SK-N-SH treated with all-trans-retinoic acid at 6 μM for 48 hours (cell line): ENCODE measurements at regions not wholly inside any gene's neighbourhood (a gene's known extent, or its start where the extent isn't known, plus 50 kb on each side); places are given as distances from the start of the nearest gene placed in this dataset.

ENCODE experiments used
- ATAC-seq: fragments of 200-7000 bp; cut with Tn5 transposase; 3 replicates; pipeline ENCODE4 v1.9.1; 2020; ENCODE audit warnings: mild to moderate bottlenecking, moderate library complexity
- ARNTL ChIP-seq: fragments of 450-650 bp; formaldehyde crosslinking; IDR thresholded peaks from 2 replicates; pipeline ENCODE4 v1.5.0; 2020; ENCODE audit warnings: low read depth, mild to moderate bottlenecking, moderate library complexity, borderline replicate concordance
- BACH2 ChIP-seq: fragments of 250-450 bp; sonication (Bioruptor Pico); IDR thresholded peaks from 2 replicates; pipeline ENCODE4 v1.9.0; 2021; ENCODE audit warnings: mild to moderate bottlenecking, borderline replicate concordance
- CSDC2 ChIP-seq: fragments of 250-450 bp; sonication (Bioruptor Pico); IDR thresholded peaks from 2 replicates; pipeline ENCODE4 v1.5.0; 2020; ENCODE audit warnings: mild to moderate bottlenecking, moderate library complexity
- ESRRG ChIP-seq: fragments of 250-450 bp; sonication (Bioruptor Pico); IDR thresholded peaks from 2 replicates; pipeline ENCODE4 v1.6.1; 2021; ENCODE audit warnings: mild to moderate bottlenecking
- GLIS3 ChIP-seq: fragments of 250-450 bp; sonication (Bioruptor Pico); IDR thresholded peaks from 2 replicates; pipeline ENCODE4 v1.5.0; 2020; ENCODE audit warnings: mild to moderate bottlenecking, moderate library complexity
- OSR1 ChIP-seq: fragments of 250-450 bp; sonication (Bioruptor Pico); IDR thresholded peaks from 2 replicates; pipeline ENCODE4 v1.8.0; 2022; ENCODE audit warnings: moderate library complexity, mild to moderate bottlenecking, inconsistent platforms
- PPARA ChIP-seq: fragments of 250-450 bp; sonication (Bioruptor Pico); IDR thresholded peaks from 2 replicates; pipeline ENCODE4 v1.5.0; 2020; ENCODE audit warnings: mild to moderate bottlenecking, borderline replicate concordance
- RARB ChIP-seq: fragments of 250-450 bp; sonication (Bioruptor Pico); IDR thresholded peaks from 2 replicates; pipeline ENCODE4 v1.8.0; 2021; ENCODE audit warnings: mild to moderate bottlenecking, moderate library complexity
- SNAI2 ChIP-seq: fragments of 250-450 bp; sonication (Bioruptor Pico); IDR thresholded peaks from 2 replicates; pipeline ENCODE4 v1.5.0; 2020; ENCODE audit warnings: mild to moderate bottlenecking, moderate library complexity
- TCF4 ChIP-seq: fragments of 250-450 bp; sonication (Bioruptor Pico); IDR thresholded peaks from 2 replicates; pipeline ENCODE4 v1.8.0; 2021; ENCODE audit warnings: mild to moderate bottlenecking, moderate library complexity, borderline replicate concordance
- TOX ChIP-seq: fragments of 250-450 bp; sonication (Bioruptor Pico); IDR thresholded peaks from 2 replicates; pipeline ENCODE4 v1.8.0; 2021; ENCODE audit warnings: mild to moderate bottlenecking, moderate library complexity, borderline replicate concordance
- ZC3H10 ChIP-seq: fragments of 250-450 bp; sonication (Bioruptor Pico); IDR thresholded peaks from 2 replicates; pipeline ENCODE4 v1.5.1; 2021; ENCODE audit warnings: mild to moderate bottlenecking, moderate library complexity
- ZFP3 ChIP-seq: fragments of 250-450 bp; sonication (Bioruptor Pico); IDR thresholded peaks from 2 replicates; pipeline ENCODE4 v1.5.0; 2020; ENCODE audit warnings: mild to moderate bottlenecking, moderate library complexity
- ZFP30 ChIP-seq: fragments of 450-650 bp; formaldehyde crosslinking; IDR thresholded peaks from 2 replicates; pipeline ENCODE4 v1.5.0; 2022; ENCODE audit warnings: mild to moderate bottlenecking, moderate library complexity
- ZNF565 ChIP-seq: fragments of 450-650 bp; formaldehyde crosslinking; conservative IDR thresholded peaks from 2 replicates; pipeline ENCODE4 v1.5.0; 2020; ENCODE audit warnings: low read depth, mild to moderate bottlenecking, moderate library complexity
- ZNF8 ChIP-seq: fragments of 450-650 bp; formaldehyde crosslinking; IDR thresholded peaks from 2 replicates; pipeline ENCODE4 v1.5.0; 2020; ENCODE audit warnings: mild to moderate bottlenecking, moderate library complexity
- TF ChIP-seq, protein P1 (sequence below): fragments of 250-450 bp; sonication (Bioruptor Pico); IDR thresholded peaks from 2 replicates; pipeline ENCODE4 v1.8.0; 2021; ENCODE audit warnings: low read depth, mild to moderate bottlenecking, moderate library complexity, borderline replicate concordance
- TF ChIP-seq, protein P2 (sequence below): fragments of 250-450 bp; sonication (Bioruptor Pico); IDR thresholded peaks from 2 replicates; pipeline ENCODE4 v1.5.1; 2021; ENCODE audit warnings: mild to moderate bottlenecking, moderate library complexity
- TF ChIP-seq, protein P3 (sequence below): fragments of 250-450 bp; sonication (Bioruptor Pico); IDR thresholded peaks from 2 replicates; pipeline ENCODE4 v1.5.0; 2020; ENCODE audit warnings: mild to moderate bottlenecking, moderate library complexity
- TF ChIP-seq, protein P4 (sequence below): fragments of 250-450 bp; sonication (Bioruptor Pico); IDR thresholded peaks from 2 replicates; pipeline ENCODE4 v1.8.0; 2020; ENCODE audit warnings: mild to moderate bottlenecking, moderate library complexity, borderline replicate concordance

DNA sequence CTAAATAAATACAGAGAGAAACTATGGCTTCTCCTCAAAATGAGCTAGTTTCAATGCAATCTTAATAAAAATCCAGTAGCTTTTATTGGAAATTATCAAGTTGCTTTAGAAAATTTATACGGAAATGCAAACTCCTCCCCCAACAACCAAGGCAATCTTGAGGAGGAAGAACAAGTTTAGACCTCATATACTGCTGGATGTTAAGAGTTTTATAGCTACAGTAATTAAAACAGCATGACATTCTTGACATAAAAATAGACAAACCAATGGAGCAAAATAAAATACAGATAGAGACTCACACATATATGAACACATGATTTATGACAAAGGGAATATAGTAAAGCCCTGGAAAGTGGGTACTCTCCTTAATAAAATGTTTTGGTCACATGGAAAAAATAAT is 368.7 kb downstream of the C12orf75 start:
- no peak for ATAC-seq
- TF ChIP-seq RARB (CRISPR knock-in tag) (no peak), BACH2 (CRISPR knock-in tag) (no peak), ZNF8 (CRISPR knock-in tag) (no peak), ARNTL (no peak), SNAI2 (no peak)
- TF ChIP-seq, protein P1, sequence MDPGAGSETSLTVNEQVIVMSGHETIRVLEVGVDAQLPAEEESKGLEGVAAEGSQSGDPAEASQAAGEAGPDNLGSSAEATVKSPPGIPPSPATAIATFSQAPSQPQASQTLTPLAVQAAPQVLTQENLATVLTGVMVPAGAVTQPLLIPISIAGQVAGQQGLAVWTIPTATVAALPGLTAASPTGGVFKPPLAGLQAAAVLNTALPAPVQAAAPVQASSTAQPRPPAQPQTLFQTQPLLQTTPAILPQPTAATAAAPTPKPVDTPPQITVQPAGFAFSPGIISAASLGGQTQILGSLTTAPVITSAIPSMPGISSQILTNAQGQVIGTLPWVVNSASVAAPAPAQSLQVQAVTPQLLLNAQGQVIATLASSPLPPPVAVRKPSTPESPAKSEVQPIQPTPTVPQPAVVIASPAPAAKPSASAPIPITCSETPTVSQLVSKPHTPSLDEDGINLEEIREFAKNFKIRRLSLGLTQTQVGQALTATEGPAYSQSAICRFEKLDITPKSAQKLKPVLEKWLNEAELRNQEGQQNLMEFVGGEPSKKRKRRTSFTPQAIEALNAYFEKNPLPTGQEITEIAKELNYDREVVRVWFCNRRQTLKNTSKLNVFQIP = no peak
- TF ChIP-seq, protein P2, sequence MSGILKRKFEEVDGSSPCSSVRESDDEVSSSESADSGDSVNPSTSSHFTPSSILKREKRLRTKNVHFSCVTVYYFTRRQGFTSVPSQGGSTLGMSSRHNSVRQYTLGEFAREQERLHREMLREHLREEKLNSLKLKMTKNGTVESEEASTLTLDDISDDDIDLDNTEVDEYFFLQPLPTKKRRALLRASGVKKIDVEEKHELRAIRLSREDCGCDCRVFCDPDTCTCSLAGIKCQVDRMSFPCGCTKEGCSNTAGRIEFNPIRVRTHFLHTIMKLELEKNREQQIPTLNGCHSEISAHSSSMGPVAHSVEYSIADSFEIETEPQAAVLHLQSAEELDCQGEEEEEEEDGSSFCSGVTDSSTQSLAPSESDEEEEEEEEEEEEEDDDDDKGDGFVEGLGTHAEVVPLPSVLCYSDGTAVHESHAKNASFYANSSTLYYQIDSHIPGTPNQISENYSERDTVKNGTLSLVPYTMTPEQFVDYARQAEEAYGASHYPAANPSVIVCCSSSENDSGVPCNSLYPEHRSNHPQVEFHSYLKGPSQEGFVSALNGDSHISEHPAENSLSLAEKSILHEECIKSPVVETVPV (CRISPR knock-in tag) = no peak
- TF ChIP-seq, protein P3, sequence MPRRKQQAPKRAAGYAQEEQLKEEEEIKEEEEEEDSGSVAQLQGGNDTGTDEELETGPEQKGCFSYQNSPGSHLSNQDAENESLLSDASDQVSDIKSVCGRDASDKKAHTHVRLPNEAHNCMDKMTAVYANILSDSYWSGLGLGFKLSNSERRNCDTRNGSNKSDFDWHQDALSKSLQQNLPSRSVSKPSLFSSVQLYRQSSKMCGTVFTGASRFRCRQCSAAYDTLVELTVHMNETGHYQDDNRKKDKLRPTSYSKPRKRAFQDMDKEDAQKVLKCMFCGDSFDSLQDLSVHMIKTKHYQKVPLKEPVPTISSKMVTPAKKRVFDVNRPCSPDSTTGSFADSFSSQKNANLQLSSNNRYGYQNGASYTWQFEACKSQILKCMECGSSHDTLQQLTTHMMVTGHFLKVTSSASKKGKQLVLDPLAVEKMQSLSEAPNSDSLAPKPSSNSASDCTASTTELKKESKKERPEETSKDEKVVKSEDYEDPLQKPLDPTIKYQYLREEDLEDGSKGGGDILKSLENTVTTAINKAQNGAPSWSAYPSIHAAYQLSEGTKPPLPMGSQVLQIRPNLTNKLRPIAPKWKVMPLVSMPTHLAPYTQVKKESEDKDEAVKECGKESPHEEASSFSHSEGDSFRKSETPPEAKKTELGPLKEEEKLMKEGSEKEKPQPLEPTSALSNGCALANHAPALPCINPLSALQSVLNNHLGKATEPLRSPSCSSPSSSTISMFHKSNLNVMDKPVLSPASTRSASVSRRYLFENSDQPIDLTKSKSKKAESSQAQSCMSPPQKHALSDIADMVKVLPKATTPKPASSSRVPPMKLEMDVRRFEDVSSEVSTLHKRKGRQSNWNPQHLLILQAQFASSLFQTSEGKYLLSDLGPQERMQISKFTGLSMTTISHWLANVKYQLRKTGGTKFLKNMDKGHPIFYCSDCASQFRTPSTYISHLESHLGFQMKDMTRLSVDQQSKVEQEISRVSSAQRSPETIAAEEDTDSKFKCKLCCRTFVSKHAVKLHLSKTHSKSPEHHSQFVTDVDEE = no peak

DNA sequence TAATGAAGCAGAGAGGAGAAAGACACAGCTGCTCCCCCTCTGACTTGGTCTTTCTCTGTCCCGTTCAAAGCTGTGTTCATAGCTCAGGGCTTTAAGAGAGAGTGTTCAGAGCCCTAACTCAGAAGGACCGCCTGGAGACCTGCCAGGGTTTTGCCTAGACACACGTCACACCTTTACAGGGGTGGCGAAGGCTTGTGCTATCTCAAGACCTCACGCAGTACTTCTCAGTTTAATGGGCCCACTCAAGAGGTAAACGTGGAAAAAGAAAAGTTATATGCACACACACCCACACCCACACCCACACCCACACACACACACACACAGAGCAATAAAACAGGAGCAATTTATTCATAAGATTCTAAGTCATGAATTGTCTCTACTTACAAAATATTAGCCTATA is 374.3 kb downstream of the C12orf75 start:
- TF ChIP-seq, protein P4, sequence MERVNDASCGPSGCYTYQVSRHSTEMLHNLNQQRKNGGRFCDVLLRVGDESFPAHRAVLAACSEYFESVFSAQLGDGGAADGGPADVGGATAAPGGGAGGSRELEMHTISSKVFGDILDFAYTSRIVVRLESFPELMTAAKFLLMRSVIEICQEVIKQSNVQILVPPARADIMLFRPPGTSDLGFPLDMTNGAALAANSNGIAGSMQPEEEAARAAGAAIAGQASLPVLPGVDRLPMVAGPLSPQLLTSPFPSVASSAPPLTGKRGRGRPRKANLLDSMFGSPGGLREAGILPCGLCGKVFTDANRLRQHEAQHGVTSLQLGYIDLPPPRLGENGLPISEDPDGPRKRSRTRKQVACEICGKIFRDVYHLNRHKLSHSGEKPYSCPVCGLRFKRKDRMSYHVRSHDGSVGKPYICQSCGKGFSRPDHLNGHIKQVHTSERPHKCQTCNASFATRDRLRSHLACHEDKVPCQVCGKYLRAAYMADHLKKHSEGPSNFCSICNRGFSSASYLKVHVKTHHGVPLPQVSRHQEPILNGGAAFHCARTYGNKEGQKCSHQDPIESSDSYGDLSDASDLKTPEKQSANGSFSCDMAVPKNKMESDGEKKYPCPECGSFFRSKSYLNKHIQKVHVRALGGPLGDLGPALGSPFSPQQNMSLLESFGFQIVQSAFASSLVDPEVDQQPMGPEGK (CRISPR knock-in tag) = no peak
- TF ChIP-seq ESRRG (no peak), ZFP30 (no peak), GLIS3 (CRISPR knock-in tag) (no peak), ZNF8 (CRISPR knock-in tag) (no peak), OSR1 (CRISPR knock-in tag) (no peak), ZNF565 (CRISPR knock-in tag) (no peak), BACH2 (CRISPR knock-in tag) (no peak), TOX (CRISPR knock-in tag) (no peak), PPARA (CRISPR knock-in tag) (no peak), ZFP3 (CRISPR knock-in tag) (no peak), ZC3H10 (no peak), SNAI2 (no peak), RARB (CRISPR knock-in tag) (no peak), TCF4 (CRISPR knock-in tag) (no peak), CSDC2 (CRISPR knock-in tag) (no peak)
- TF ChIP-seq, protein P3 = no peak
- TF ChIP-seq, protein P1 = no peak
- TF ChIP-seq, protein P2 (CRISPR knock-in tag) = no peak
- no peak for ATAC-seq
